PC-3 (cell line): ENCODE measurements at regions not wholly inside any gene's neighbourhood (a gene's known extent, or its start where the extent isn't known, plus 50 kb on each side); places are given as distances from the start of the nearest gene placed in this dataset.

Experiments used
- ATAC-seq: fragments of 200-7000 bp; cut with Tn5 transposase; 2 replicates; pipeline ENCODE4 v1.9.1; 2020; ENCODE audit warnings: mild to moderate bottlenecking, moderate library complexity
- BruUV-seq: library from RNA; stranded (reverse); fragments of 400-500 nt; replicated peaks from 2 replicates; lab custom pipeline; 2021; lab: Mats Ljungman, UMichigan
- CTCF ChIA-PET: fragments of 300-600 bp; sonication (Branson Sonifier 250); formaldehyde crosslinking; loops from one replicate; lab custom pipeline; 2022; ENCODE audit warnings: antibody characterized with exemption; lab: Charles Lee
- POLR2A ChIA-PET: fragments of 300-600 bp; sonication (Branson Sonifier 250); formaldehyde crosslinking; loops from one replicate; lab custom pipeline; 2022; ENCODE audit warnings: antibody characterized with exemption; ENCODE audit not compliant: unreplicated experiment; lab: Charles Lee
- DNase-seq: peaks from one replicate; pipeline ENCODE4 v3.0.0-alpha.2; 2015
- H2AFZ ChIP-seq: fragments of 300-600 bp; sonication (generic); 2 replicates; pipeline ENCODE4 v1.6.0; 2016; ENCODE audit warnings: antibody characterized with exemption, low read length
- H3F3A ChIP-seq: fragments of 300-600 bp; sonication (generic); one replicate; pipeline ENCODE4 v1.6.0; 2017; ENCODE audit warnings: antibody characterized with exemption, low read length, control low read depth, mild to moderate bottlenecking; ENCODE audit not compliant: unreplicated experiment
- H3K27ac ChIP-seq: fragments of 300-600 bp; sonication (generic); 2 replicates; pipeline ENCODE4 v1.5.1; 2016; ENCODE audit warnings: mild to moderate bottlenecking, low read length
- H3K27me3 ChIP-seq: fragments of 300-600 bp; sonication (generic); 2 replicates; pipeline ENCODE4 v1.6.1; 2016; ENCODE audit warnings: low read length, mixed read lengths
- H3K36me3 ChIP-seq: fragments of 300-600 bp; sonication (generic); 2 replicates; pipeline ENCODE4 v1.6.1; 2016; ENCODE audit warnings: low read depth, mixed run types, low read length, mixed read lengths
- H3K4me1 ChIP-seq: fragments of 300-600 bp; sonication (generic); 2 replicates; pipeline ENCODE4 v1.5.1; 2016; ENCODE audit warnings: low read length; ENCODE audit not compliant: insufficient read depth
- H3K4me2 ChIP-seq: fragments of 300-600 bp; sonication (generic); 2 replicates; pipeline ENCODE4 v1.6.0; 2016; ENCODE audit warnings: low read length
- H3K4me3 ChIP-seq: fragments of 300-600 bp; sonication (generic); 2 replicates; pipeline ENCODE4 v1.5.1; 2016; ENCODE audit warnings: mild to moderate bottlenecking, low read length, mixed read lengths
- H3K79me2 ChIP-seq: fragments of 300-600 bp; sonication (generic); 2 replicates; pipeline ENCODE4 v1.6.1; 2017; ENCODE audit warnings: low read length, mixed read lengths
- H3K9ac ChIP-seq: fragments of 300-600 bp; sonication (generic); 2 replicates; pipeline ENCODE4 v1.6.0; 2016; ENCODE audit warnings: mild to moderate bottlenecking, low read length
- H3K9me2 ChIP-seq: fragments of 300-600 bp; sonication (generic); replicated peaks from 2 replicates; pipeline ENCODE4 v1.6.1; 2016; ENCODE audit warnings: mixed run types, low read length, mixed read lengths
- H3K9me3 ChIP-seq: fragments of 300-600 bp; sonication (generic); 2 replicates; pipeline ENCODE4 v1.6.1; 2016; ENCODE audit warnings: low read length, mixed read lengths
- H4K20me1 ChIP-seq: fragments of 300-600 bp; sonication (generic); 2 replicates; pipeline ENCODE4 v1.6.1; 2016; ENCODE audit warnings: low read length, mixed read lengths
- CTCF ChIP-seq: fragments of 300-600 bp; sonication (generic); conservative IDR thresholded peaks from 2 replicates; pipeline ENCODE4 v1.5.1; 2017; ENCODE audit warnings: antibody characterized with exemption, low read depth, mild to moderate bottlenecking, low read length
- EZH2 ChIP-seq: fragments of 300-600 bp; sonication (generic); IDR thresholded peaks from one replicate; pipeline ENCODE4 v1.6.1; 2017; ENCODE audit warnings: antibody characterized with exemption, mild to moderate bottlenecking, low read length; ENCODE audit not compliant: unreplicated experiment
- EZH2phosphoT487 ChIP-seq: fragments of 300-600 bp; sonication (generic); IDR thresholded peaks from 2 replicates; pipeline ENCODE4 v1.6.1; 2018; ENCODE audit warnings: mild to moderate bottlenecking, antibody characterized with exemption, low read length, borderline replicate concordance
- intact Hi-C: fragments of 100-400 bp; cut with micrococcal nuclease; formaldehyde crosslinking; loops from 2 replicates; pipeline ENCODE4 v1.9.0; 2023

GRCh38 chr6:87912102-87912501 is 135.5 kb upstream of the SPACA1 start:
- no peak overlapping the region for H3K9ac ChIP-seq
- H3K4me3 ChIP-seq: no peak overlapping the region
- BruUV-seq: no TSS peak
- no peaks in the 10 kb centered on the region for H3K9me2 ChIP-seq
- POLR2A ChIA-PET: no interaction called here
- H2AFZ ChIP-seq: no peak overlapping the region
- no peaks in the 10 kb centered on the region for H3K36me3 ChIP-seq
- TF ChIP-seq EZH2 (no peak), CTCF (no peak), EZH2phosphoT487 (no peak)
- no peak for DNase-seq
- intact Hi-C loops: no loop called here
- CTCF ChIA-PET: no interaction called here
- no peaks in the 10 kb centered on the region for H3K9me3 ChIP-seq
- H3K27me3 ChIP-seq: peaks cover 3% of the 10 kb centered on the region; the same call in 1 of the 2 replicates
- no peak overlapping the region for H3K4me2 ChIP-seq
- H3K79me2 ChIP-seq: no peaks in the 10 kb centered on the region
- no peak overlapping the region for H3K27ac ChIP-seq
- H3F3A ChIP-seq: no peaks in the 10 kb centered on the region
- H4K20me1 ChIP-seq: no peaks in the 10 kb centered on the region
- H3K4me1 ChIP-seq: no peaks in the 10 kb centered on the region
- no peak for ATAC-seq

- DNase-seq: peak; percentile 14
- no peaks in the 10 kb centered on the region for H3K4me1 ChIP-seq
- BruUV-seq: no TSS peak
Measured at GRCh38 chr6:87909849-87910248, 137.8 kb upstream of the SPACA1 start.

More at GRCh38 chr6:87909849-87910248, 137.8 kb upstream of the SPACA1 start:
- ChIA-PET CTCF (no interaction called here), POLR2A (no interaction called here)
- Histone ChIP-seq H4K20me1 (no peaks in the 10 kb centered on the region), H3K9me3 (no peaks in the 10 kb centered on the region), H3K36me3 (no peaks in the 10 kb centered on the region), H3K27me3 (peaks cover 3% of the 10 kb centered on the region; the same call in 1 of the 2 replicates), H3K9me2 (no peaks in the 10 kb centered on the region), H3K4me3 (no peak overlapping the region), H2AFZ (no peak overlapping the region), H3K79me2 (no peaks in the 10 kb centered on the region), H3K27ac (no peak overlapping the region), H3K4me2 (no peak overlapping the region), H3K9ac (no peak overlapping the region), H3F3A (no peaks in the 10 kb centered on the region)
- no peak for ATAC-seq
- no peak for TF ChIP-seq EZH2phosphoT487
- no peak for TF ChIP-seq CTCF
- TF ChIP-seq EZH2: no peak
- intact Hi-C loops: no loop called here
